GM19193 (cell line): ENCODE measurements at regions not wholly inside any gene's neighbourhood (a gene's known extent, or its start where the extent isn't known, plus 50 kb on each side); places are given as distances from the start of the nearest gene placed in this dataset.

Experiments
- POLR2A ChIP-seq: IDR thresholded peaks from 4 replicates; pipeline ENCODE4 v1.6.1; 2011; ENCODE audit not compliant: insufficient read depth, insufficient read length; ENCODE audit errors: extremely low read depth

DNA sequence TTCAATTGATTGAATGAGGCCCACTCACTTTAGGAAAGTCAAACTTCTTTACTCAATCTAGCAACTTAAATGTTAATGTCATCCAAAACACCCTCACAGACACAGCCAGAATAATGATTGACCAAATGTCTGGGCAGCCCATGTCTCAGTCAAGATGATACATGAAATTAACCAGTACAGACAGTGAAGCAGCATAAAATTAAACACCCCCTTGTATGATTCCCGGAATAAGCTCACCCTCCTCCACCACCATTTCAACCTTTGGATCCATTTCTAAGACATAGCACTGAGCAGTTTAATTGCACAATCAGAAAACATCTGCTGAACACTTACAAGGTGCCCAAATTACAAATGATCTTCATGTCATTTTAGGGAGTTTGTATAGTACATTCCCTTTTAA is 570.7 kb upstream of the ID2 start:
- no peak for TF ChIP-seq POLR2A

- no peak for TF ChIP-seq POLR2A
Observed at GRCh38 chr2:8115456-8115855, 566.4 kb upstream of the ID2 start.

DNA sequence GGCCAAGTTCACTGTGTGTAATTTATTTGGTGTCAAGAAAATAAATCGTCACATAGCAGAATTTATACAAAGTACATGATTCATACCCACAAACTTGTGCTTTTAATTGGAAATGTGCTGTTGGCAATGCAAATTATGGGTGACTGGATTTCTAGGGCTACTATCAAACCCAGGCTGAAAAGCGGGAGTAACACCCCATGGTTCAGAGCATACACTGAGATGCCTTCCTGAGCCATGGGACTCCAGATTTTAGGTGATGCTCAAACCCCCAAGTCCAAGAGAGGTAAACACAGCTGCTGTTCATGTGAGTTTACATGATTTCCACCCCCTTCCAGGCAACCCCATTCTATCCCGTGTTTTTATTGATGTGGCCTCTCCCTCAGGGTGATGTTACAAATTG is 565.9 kb upstream of the ID2 start:
- TF ChIP-seq POLR2A, result no peak

- no peak for TF ChIP-seq POLR2A
Observed at GRCh38 chr2:8116661-8117060, 565.2 kb upstream of the ID2 start.

- no peak for TF ChIP-seq POLR2A
Observed at GRCh38 chr2:8118940-8119781, 562.7 kb upstream of the ID2 start.

DNA sequence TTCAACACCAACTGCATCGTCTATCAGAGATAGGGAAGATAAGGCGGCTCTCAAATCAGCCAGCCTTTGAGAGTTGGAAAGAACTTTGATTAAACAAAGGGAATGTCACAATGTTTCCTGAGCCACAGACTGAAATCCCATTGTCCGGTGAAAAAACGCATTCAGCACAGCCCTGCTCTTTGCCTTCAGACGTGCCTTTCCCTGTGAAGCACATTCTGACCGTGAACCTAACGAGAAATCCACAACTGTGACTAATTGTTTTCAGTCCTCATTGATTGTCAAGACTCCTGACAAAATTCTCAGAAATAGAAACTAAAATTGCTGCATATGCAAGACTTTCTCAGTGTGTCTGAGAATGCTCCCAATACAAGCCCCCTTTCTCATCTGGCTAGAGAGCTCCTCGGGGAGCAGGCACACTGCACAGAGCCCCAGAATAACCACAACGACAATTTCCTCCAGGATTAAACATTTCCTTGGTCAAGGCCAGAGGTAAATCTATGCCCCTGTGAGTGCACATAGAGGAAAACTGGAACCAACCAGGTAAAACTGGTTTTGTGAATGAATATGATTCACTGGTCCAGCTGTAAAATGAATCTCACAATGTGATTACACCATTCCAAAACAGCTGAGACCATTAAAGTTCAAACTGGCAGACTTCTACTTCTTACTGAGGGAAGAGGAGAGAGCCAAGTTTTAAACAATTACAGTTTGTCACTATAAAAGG is 561.9 kb upstream of the ID2 start:
- TF ChIP-seq POLR2A, result no peak

DNA sequence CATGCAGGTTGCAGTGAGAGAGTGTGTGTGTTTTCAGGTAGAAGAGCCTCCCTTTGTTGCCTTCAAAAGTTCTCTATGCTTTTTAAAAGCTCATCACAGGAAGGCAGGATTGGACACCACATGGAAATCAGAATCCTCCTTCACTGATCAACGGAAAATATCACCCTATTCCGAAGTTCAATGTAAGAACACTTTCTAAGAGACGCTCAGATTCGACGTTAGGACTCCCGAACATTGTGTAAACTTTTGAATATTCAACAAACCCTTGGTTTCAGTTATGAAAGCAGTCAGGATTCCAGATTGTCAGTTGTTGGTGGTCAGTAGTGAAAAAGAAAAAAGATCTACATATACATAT is 561.4 kb upstream of the ID2 start:
- TF ChIP-seq POLR2A, result no peak

- TF ChIP-seq POLR2A, result no peak
Observed at GRCh38 chr2:8121022-8121825, 560.6 kb upstream of the ID2 start.

DNA sequence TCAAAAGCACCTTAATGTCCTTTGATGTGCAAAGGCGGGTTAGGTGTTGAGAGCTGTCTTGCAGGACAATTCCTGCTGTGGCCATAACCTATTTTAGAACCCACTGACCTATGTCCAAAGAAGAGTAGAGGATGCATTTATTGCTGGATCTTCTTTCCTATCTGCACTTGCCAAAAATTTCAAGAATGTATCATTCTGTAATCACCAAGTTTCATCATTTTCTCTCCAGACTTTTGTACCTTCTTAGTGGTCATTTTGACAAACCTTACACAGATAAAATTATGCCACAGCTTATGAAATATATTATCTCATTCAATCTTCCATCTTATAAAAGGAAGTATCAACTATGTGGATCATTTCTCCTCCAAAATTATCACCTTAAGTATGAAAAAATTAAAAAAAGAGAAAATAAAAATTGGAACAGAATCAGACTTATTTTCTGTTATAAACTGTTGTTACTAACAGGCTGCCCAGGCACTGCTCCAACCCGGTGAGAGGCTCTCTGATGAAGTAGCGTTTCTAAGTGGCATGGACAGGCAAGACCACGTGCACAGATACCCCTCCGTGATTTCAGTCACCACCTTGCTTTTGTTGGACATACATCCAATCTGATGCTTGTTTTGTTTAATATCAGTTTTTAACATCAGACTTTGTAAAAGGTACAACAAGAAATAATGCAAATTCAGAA is 559.9 kb upstream of the ID2 start:
- TF ChIP-seq POLR2A, result no peak

DNA sequence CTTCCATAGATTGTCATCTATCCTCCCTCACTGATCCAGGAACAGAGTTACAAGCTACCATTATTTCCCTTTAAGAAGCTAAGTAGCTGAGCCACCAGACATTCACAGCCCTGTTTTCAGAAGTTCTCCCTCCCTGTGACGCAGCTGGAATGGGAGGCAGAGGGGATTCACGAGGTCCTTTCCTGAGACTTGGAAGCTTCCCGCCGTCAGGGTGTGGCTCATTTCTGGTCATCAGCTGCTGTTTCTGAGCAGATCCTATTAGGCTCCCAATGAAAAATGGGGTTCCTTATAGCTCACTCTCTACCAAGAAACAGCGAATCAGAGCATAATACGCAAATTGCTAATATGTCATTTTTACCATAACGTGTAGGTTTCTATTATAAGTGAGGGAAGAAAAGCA is 559.3 kb upstream of the ID2 start:
- no peak for TF ChIP-seq POLR2A

DNA sequence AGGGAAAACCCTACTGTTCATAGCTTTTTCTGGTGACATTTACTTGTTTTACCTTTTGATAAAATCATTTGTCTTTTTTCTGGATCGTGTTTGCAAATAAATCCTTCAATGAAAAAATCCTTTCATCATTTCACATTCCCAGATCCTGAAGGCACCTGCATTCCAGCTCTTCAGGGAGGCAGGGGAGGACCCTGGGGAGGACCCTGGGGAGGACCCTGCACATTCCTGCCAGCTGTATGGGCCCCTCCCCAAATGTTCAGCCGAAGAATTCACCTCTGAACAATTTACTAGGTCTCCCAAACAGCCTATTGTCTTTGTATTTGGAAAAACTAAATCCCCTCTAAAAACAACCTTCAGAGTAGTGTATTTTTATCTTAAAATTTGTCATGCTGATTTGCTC is 558.4 kb upstream of the ID2 start:
- no peak for TF ChIP-seq POLR2A

GRCh38 chr2:8125741-8126711 is 555.8 kb upstream of the ID2 start:
- no peak for TF ChIP-seq POLR2A

GRCh38 chr2:8126783-8127182 is 555.1 kb upstream of the ID2 start:
- TF ChIP-seq POLR2A, result no peak

DNA sequence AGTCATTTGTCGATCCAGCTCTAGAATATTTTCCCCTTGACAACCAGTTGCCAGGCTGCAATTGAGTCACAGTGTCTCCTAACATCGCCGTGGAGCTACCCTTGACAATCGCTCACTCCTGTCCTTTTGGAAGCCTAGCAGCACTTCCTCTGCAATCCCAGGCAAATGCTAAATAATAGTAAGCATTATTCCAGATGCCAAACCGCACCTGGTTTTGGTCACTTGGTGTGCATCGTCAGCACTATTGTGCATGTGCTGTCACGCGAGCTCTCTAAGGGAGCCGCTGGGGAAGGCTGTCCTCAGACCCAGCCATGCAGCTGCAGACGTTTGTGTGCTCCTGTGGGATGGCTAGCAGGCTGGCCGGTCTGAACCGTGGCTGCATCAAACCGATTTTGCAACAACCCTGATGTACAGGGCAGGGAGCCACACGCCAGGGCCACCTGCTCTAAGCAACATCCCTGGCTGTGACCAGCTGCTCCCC is 549.5 kb upstream of the ID2 start:
- no peak for TF ChIP-seq POLR2A
